ENCODE measurements at regions not wholly inside any gene's neighbourhood (a gene's known extent, or its start where the extent isn't known, plus 50 kb on each side); places are given as distances from the start of the nearest gene placed in this dataset.

GRCh38 chr11:135069890-135070289, 657.8 kb upstream of the B3GAT1 start:
- Mint-ChIP-seq H3K9me3 (ENCODE audit: insufficient read depth) (no peaks in the 10 kb centered on the region), H3K27me3 (peaks cover 5% of the 10 kb centered on the region), H3K4me3 (no peak overlapping the region), H3K4me1 (no peaks in the 10 kb centered on the region), H3K27ac (no peak overlapping the region)
- Histone ChIP-seq H3K36me3 (replicated peaks in 1 of 2; ENCODE audit: control extremely low read depth in 1 of 2, control insufficient read depth in 1 of 2, extremely low read depth in 1 of 2, insufficient read depth in 2 of 2, low read length in 1 of 2) (no peaks in the 10 kb centered on the region), H3K4me3 (ENCODE audit: control extremely low read depth in 1 of 5, extremely low read depth in 1 of 5, insufficient read depth in 1 of 5, low read depth in 2 of 5, low read length in 4 of 5) (no peak overlapping the region), H2AFZ (ENCODE audit: insufficient read depth, low read depth, low read length, poor library complexity, severe bottlenecking) (no peak overlapping the region), H3K27me3 (replicated peaks in 1 of 4; ENCODE audit: control extremely low read depth in 1 of 4, control insufficient read depth in 3 of 4, insufficient read depth in 4 of 4, low read length in 3 of 4) (peaks cover 0 to 3% (median 2%) of the 10 kb centered on the region in 4 experiments), H4K20me1 (ENCODE audit: control insufficient read depth, insufficient read depth, low read length, poor library complexity, severe bottlenecking) (no peaks in the 10 kb centered on the region), H3K9ac (ENCODE audit: low read length) (no peak overlapping the region), H3K4me2 (replicated peaks; ENCODE audit: low read depth, low read length, poor library complexity, severe bottlenecking) (no peak overlapping the region), H3K27ac (ENCODE audit: low read length in 2 of 2) (no peak overlapping the region), H3K4me1 (ENCODE audit: control insufficient read depth in 2 of 2, insufficient read depth in 2 of 2, low read length in 2 of 2) (no peaks in the 10 kb centered on the region), H3K79me2 (ENCODE audit: control insufficient read depth, insufficient read depth, low read length) (no peaks in the 10 kb centered on the region), H3K9me3 (ENCODE audit: control extremely low read depth in 1 of 3, control insufficient read depth in 2 of 3, insufficient read depth in 1 of 3, low read length in 2 of 3) (peaks cover 0 to 14% (median 0%) of the 10 kb centered on the region in 3 donors)
- intact Hi-C loops (cut with micrococcal nuclease): no loop called here
- CTCF ChIA-PET: no interaction called here
- WGBS (ENCODE audit: insufficient coverage): 74% methylated on average over 3 of the region's 4 CpGs
- TF ChIP-seq EZH2 (IDR thresholded peaks at IDR 0.05; ENCODE audit: borderline replicate concordance, insufficient read depth, low read depth, low read length, poor library complexity, severe bottlenecking): no peak
- TF ChIP-seq CTCF (IDR thresholded peaks at IDR 0.05): no peak
- ATAC-seq (ENCODE audit: low read depth) (no peak), DNase-seq (no peak)
- POLR2A ChIA-PET: no interaction called here

- H3K9ac ChIP-seq (ENCODE audit: low read length): no peak overlapping the region
- no peaks in the 10 kb centered on the region for H3K36me3 ChIP-seq (replicated peaks in 1 of 2; ENCODE audit: control extremely low read depth in 1 of 2, control insufficient read depth in 1 of 2, extremely low read depth in 1 of 2, insufficient read depth in 2 of 2, low read length in 1 of 2)
- H3K4me1 ChIP-seq (ENCODE audit: control insufficient read depth in 2 of 2, insufficient read depth in 2 of 2, low read length in 2 of 2): no peaks in the 10 kb centered on the region
- H3K27ac ChIP-seq (ENCODE audit: low read length in 2 of 2): no peak overlapping the region
- DNase-seq: no peak
- no peaks in the 10 kb centered on the region for H3K79me2 ChIP-seq (ENCODE audit: control insufficient read depth, insufficient read depth, low read length)
- H3K9me3 ChIP-seq (ENCODE audit: control extremely low read depth in 1 of 3, control insufficient read depth in 2 of 3, insufficient read depth in 1 of 3, low read length in 2 of 3): peaks cover 0 to 17% (median 0%) of the 10 kb centered on the region in 3 donors
- H3K4me2 ChIP-seq (replicated peaks; ENCODE audit: low read depth, low read length, poor library complexity, severe bottlenecking): no peak overlapping the region
- ChIA-PET CTCF (no interaction called here), POLR2A (no interaction called here)
- H3K27me3 ChIP-seq (replicated peaks in 1 of 4; ENCODE audit: control extremely low read depth in 1 of 4, control insufficient read depth in 3 of 4, insufficient read depth in 4 of 4, low read length in 3 of 4): peaks cover 0 to 3% (median 2%) of the 10 kb centered on the region in 4 experiments
- intact Hi-C loops (cut with micrococcal nuclease): no loop called here
- WGBS (ENCODE audit: insufficient coverage): 93% methylated on average over 11 of the region's 11 CpGs
- no peak for TF ChIP-seq EZH2 (IDR thresholded peaks at IDR 0.05; ENCODE audit: borderline replicate concordance, insufficient read depth, low read depth, low read length, poor library complexity, severe bottlenecking)
- TF ChIP-seq CTCF (IDR thresholded peaks at IDR 0.05): no peak
- no peak overlapping the region for H3K4me3 Mint-ChIP-seq
- peaks cover 5% of the 10 kb centered on the region for H3K27me3 Mint-ChIP-seq
- no peak overlapping the region for H3K27ac Mint-ChIP-seq
- no peaks in the 10 kb centered on the region for H4K20me1 ChIP-seq (ENCODE audit: control insufficient read depth, insufficient read depth, low read length, poor library complexity, severe bottlenecking)
- no peak overlapping the region for H2AFZ ChIP-seq (ENCODE audit: insufficient read depth, low read depth, low read length, poor library complexity, severe bottlenecking)
- H3K4me3 ChIP-seq (ENCODE audit: control extremely low read depth in 1 of 5, extremely low read depth in 1 of 5, insufficient read depth in 1 of 5, low read depth in 2 of 5, low read length in 4 of 5): no peak overlapping the region
- no peaks in the 10 kb centered on the region for H3K4me1 Mint-ChIP-seq
- peaks cover 2% of the 10 kb centered on the region for H3K9me3 Mint-ChIP-seq (ENCODE audit: insufficient read depth)
- no peak for ATAC-seq (ENCODE audit: low read depth)
These were observed 657.0 kb upstream of the B3GAT1 start for GRCh38 chr11:135069063-135069462.
